SK-N-MC (cell line): ENCODE measurements at regions not wholly inside any gene's neighbourhood (a gene's known extent, or its start where the extent isn't known, plus 50 kb on each side); places are given as distances from the start of the nearest gene placed in this dataset.

Experiments
- DNase-seq: peaks from one replicate; pipeline ENCODE4 v3.0.0-alpha.2; 2011; ENCODE audit warnings: low read depth, low spot score
- H3K27ac ChIP-seq: fragments of 200-600 bp; sonication (generic); 2 replicates; pipeline ENCODE4 v1.5.1; 2016; ENCODE audit warnings: mixed run types
- H3K36me3 ChIP-seq: fragments of 200-600 bp; sonication (generic); 2 replicates; pipeline ENCODE4 v1.6.1; 2017; ENCODE audit warnings: antibody characterized with exemption, low read length, mixed read lengths; ENCODE audit not compliant: insufficient read depth
- H3K4me3 ChIP-seq: fragments of 200-600 bp; sonication (generic); 2 replicates; pipeline ENCODE4 v1.5.1; 2016
- H3K9ac ChIP-seq: fragments of 200-600 bp; sonication (generic); 2 replicates; pipeline ENCODE4 v1.8.0; 2017; ENCODE audit warnings: mixed run types, mixed read lengths; ENCODE audit not compliant: insufficient read length
- H3K9me3 ChIP-seq: fragments of 200-600 bp; sonication (generic); 2 replicates; pipeline ENCODE4 v1.6.1; 2017; ENCODE audit warnings: low read depth, mild to moderate bottlenecking, antibody characterized with exemption, low read length, moderate library complexity, mixed read lengths
- EZH2 ChIP-seq: fragments of 200-600 bp; sonication (generic); IDR thresholded peaks from one replicate; pipeline ENCODE4 v1.6.1; 2017; ENCODE audit warnings: antibody characterized with exemption
- FOXP2 ChIP-seq: optimal IDR thresholded peaks from 2 replicates; pipeline ENCODE3; 2011; ENCODE audit warnings: mild to moderate bottlenecking, moderate library complexity; ENCODE audit not compliant: insufficient read depth; ENCODE audit errors: extremely low read length, control extremely low read depth
- POLR2AphosphoS5 ChIP-seq: IDR thresholded peaks from 2 replicates; pipeline ENCODE4 v1.6.1; 2012; ENCODE audit warnings: mild to moderate bottlenecking, low read depth, low read length, borderline replicate concordance

GRCh38 chr15:66651198-66651597 is 50.8 kb upstream of the SMAD6 start:
- no peak overlapping the region for H3K9ac ChIP-seq
- TF ChIP-seq POLR2AphosphoS5 (no peak), EZH2 (no peak)
- no peak overlapping the region for H3K4me3 ChIP-seq
- no peak overlapping the region for H3K27ac ChIP-seq
- no peaks in the 10 kb centered on the region for H3K9me3 ChIP-seq
- DNase-seq, result no peak
- no peaks in the 10 kb centered on the region for H3K36me3 ChIP-seq

- Histone ChIP-seq H3K9ac (no peak overlapping the region), H3K4me3 (no peak overlapping the region), H3K27ac (no peak overlapping the region), H3K9me3 (no peaks in the 10 kb centered on the region), H3K36me3 (no peaks in the 10 kb centered on the region)
- no peak for DNase-seq
- TF ChIP-seq EZH2 (no peak), FOXP2 (no peak), POLR2AphosphoS5 (no peak)
These were observed 50.0 kb upstream of the SMAD6 start for GRCh38 chr15:66651913-66652642.
